Gastroesophageal sphincter (tissue), 4 donors: ENCODE measurements at regions not wholly inside any gene's neighbourhood (a gene's known extent, or its start where the extent isn't known, plus 50 kb on each side); places are given as distances from the start of the nearest gene placed in this dataset.

ENCODE experiments used
- ATAC-seq: fragments of 150-250 bp; one replicate; pipeline ENCODE4 v1.9.1; 2016; ENCODE audit warnings: mild to moderate bottlenecking, moderate library complexity
- H3K27ac ChIP-seq, 4 donors: fragments of 200-600 bp; sonication (generic) in 3 of 4; 1 replicate in 3 of 4; 2 replicates in 1 of 4; pipeline ENCODE4 v1.5.1; 2016 to 2019
- H3K27me3 ChIP-seq: fragments of 200-600 bp; sonication (generic); one replicate; pipeline ENCODE4 v1.5.1; 2019
- H3K36me3 ChIP-seq, 2 donors: fragments of 200-600 bp; sonication (generic); one replicate each; pipeline ENCODE4 v1.5.1; 2019; ENCODE audit warnings: control low read depth in 1 of 2
- H3K4me1 ChIP-seq, 3 donors: fragments of 200-600 bp; sonication (generic); 1 replicate in 2 of 3; 2 replicates in 1 of 3; pipeline ENCODE4 v1.5.1; 2016 to 2019; ENCODE audit warnings: control low read depth in 2 of 3
- H3K4me3 ChIP-seq, 2 donors: fragments of 200-600 bp; sonication (generic); one replicate each; pipeline ENCODE4 v1.5.1; 2019; ENCODE audit warnings: mild to moderate bottlenecking in 1 of 2, moderate library complexity in 1 of 2
- H3K9me3 ChIP-seq, 3 donors: fragments of 200-600 bp; sonication (generic); one replicate each; pipeline ENCODE4 v1.5.1; 2017 to 2019; ENCODE audit warnings: control low read depth in 2 of 3
- EP300 ChIP-seq: sonication (generic); formaldehyde crosslinking; IDR thresholded peaks from one replicate; pipeline ENCODE4 v1.6.1; 2017; ENCODE audit warnings: antibody characterized with exemption, mild to moderate bottlenecking
- POLR2A ChIP-seq, 2 donors: fragments of 450-650 bp; IDR thresholded peaks; one replicate each; pipeline ENCODE4 v1.6.1; 2017; ENCODE audit warnings: antibody characterized with exemption in 2 of 2, mild to moderate bottlenecking in 2 of 2, moderate library complexity in 1 of 2
- POLR2AphosphoS5 ChIP-seq: sonication (generic); formaldehyde crosslinking; IDR thresholded peaks from one replicate; pipeline ENCODE4 v1.6.1; 2017; ENCODE audit warnings: antibody characterized with exemption
- WGBS, 2 donors: methylation state at CpG; one replicate each; pipeline ENCODE4 v1.1.5; 2018; ENCODE audit warnings: low coverage in 1 of 2; 5-methylcytosine and 5-hydroxymethylcytosine counted together
- TF ChIP-seq, protein P1 (sequence below), 4 experiments: fragments of 200-600 bp in 2 of 4; fragments of 450-650 bp in 2 of 4; sonication (generic) in 1 of 4; IDR thresholded peaks; one replicate each; pipeline ENCODE4 v1.5.1; 2017 to 2019; ENCODE audit warnings: antibody characterized with exemption in 4 of 4, mild to moderate bottlenecking in 2 of 4, moderate library complexity in 2 of 4

DNA sequence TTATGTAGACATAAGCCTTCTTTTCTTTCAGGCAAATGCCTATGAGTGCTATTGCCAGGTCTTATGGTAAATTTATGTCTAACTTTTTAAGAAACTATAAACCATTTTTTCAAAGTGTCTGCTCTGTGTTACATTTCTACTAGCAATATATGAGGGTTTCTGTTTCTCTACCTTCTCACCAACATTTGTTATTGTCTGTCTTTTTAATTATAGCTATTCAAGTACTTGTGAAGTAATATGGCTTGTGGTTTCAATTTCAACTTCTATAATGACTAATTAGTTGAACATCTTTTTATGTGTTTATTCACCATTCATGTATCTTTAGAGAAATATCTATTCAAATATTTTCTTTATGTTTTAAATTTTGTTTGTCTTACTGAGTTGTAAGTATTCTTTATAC lies 213.1 kb upstream of the MC4R start:
- no peak for TF ChIP-seq POLR2AphosphoS5
- TF ChIP-seq EP300 = no peak
- TF ChIP-seq, protein P1, sequence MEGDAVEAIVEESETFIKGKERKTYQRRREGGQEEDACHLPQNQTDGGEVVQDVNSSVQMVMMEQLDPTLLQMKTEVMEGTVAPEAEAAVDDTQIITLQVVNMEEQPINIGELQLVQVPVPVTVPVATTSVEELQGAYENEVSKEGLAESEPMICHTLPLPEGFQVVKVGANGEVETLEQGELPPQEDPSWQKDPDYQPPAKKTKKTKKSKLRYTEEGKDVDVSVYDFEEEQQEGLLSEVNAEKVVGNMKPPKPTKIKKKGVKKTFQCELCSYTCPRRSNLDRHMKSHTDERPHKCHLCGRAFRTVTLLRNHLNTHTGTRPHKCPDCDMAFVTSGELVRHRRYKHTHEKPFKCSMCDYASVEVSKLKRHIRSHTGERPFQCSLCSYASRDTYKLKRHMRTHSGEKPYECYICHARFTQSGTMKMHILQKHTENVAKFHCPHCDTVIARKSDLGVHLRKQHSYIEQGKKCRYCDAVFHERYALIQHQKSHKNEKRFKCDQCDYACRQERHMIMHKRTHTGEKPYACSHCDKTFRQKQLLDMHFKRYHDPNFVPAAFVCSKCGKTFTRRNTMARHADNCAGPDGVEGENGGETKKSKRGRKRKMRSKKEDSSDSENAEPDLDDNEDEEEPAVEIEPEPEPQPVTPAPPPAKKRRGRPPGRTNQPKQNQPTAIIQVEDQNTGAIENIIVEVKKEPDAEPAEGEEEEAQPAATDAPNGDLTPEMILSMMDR (IDR thresholded peaks at IDR 0.05) = no peak
- no peak for TF ChIP-seq POLR2A (IDR thresholded peaks at IDR 0.05)
- Histone ChIP-seq H3K27ac (no peak overlapping the region), H3K4me1 (no peaks in the 10 kb centered on the region), H3K9me3 (no peaks in the 10 kb centered on the region), H3K4me3 (no peak overlapping the region), H3K27me3 (no peaks in the 10 kb centered on the region), H3K36me3 (no peaks in the 10 kb centered on the region)
- no peak for ATAC-seq

DNA sequence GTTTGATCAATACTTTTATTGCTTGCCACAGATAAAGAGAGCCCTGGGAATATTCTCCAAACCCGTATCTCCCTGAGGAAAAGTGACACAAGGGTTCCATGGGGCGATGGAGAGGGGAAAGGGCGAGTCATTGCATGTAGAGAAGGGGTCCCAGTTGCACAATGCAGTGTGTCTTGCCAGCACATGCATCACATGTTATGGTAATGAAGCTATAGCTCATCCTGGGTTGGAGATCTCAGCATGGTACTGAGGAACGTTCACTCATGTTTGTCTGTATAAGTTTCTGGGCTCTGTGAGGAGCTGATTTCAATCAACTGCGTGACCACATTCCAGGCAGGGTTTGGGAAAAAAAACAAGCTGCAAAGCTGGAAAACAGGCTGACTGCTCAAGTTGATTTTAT lies 220.7 kb upstream of the MC4R start:
- H3K27me3 ChIP-seq = no peaks in the 10 kb centered on the region
- no peak for ATAC-seq
- WGBS, 2 donors = 57 to 85% methylated on average over 2 to 5 of the region's 5 CpGs
- no peak overlapping the region for H3K4me3 ChIP-seq
- TF ChIP-seq POLR2A (IDR thresholded peaks at IDR 0.05) (no peak), EP300 (no peak), POLR2AphosphoS5 (no peak)
- TF ChIP-seq, protein P1 (IDR thresholded peaks at IDR 0.05) = no peak
- no peaks in the 10 kb centered on the region for H3K36me3 ChIP-seq
- no peaks in the 10 kb centered on the region for H3K9me3 ChIP-seq
- H3K27ac ChIP-seq = no peak overlapping the region
- no peaks in the 10 kb centered on the region for H3K4me1 ChIP-seq

DNA sequence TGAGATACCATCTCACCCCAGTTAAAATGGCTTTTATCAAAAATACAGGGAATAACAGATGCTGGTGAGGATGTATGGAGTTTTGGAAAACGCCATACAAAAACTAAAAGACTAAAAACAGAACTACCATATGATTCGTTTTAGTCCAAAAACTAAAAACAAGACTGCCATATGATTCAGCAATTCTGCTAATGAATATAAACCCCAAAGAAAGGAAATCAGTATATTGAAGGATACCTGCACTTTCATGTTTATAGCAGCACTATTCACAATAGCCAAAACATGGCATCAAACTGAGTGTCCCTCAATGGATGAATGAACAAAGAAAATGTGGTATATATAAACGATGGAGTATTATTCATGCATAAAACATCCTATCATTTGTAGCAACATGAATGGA lies 224.4 kb upstream of the MC4R start:
- no peaks in the 10 kb centered on the region for H3K4me1 ChIP-seq
- H3K27me3 ChIP-seq = no peaks in the 10 kb centered on the region
- no peak overlapping the region for H3K4me3 ChIP-seq
- 67 to 72% methylated on average over 3 of the region's 3 CpGs for WGBS, 2 donors
- no peaks in the 10 kb centered on the region for H3K9me3 ChIP-seq
- no peaks in the 10 kb centered on the region for H3K36me3 ChIP-seq
- TF ChIP-seq POLR2AphosphoS5 = no peak
- no peak for TF ChIP-seq EP300
- TF ChIP-seq, protein P1 (IDR thresholded peaks at IDR 0.05) = no peak
- no peak for TF ChIP-seq POLR2A (IDR thresholded peaks at IDR 0.05)
- no peak for ATAC-seq
- H3K27ac ChIP-seq = no peak overlapping the region

DNA sequence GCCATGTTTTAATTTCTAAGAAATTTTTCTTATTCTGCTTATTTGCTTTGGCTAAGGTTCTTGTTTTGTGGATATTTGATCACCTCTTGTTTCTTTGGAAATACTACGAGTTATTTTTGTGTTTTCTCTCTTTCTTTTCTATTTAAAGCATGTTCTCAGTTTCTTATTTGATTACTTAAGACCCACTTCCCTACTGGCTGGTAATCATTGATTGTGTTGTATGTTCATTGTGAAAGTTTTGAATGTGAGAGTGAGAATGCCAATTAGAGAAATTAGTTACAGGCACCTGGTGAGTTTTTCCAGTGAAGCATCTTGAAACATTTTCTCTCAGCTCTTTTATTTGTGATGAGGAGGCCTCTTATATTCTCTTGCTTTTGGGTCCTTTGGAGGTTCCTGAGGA lies 226.7 kb upstream of the MC4R start:
- H3K36me3 ChIP-seq = no peaks in the 10 kb centered on the region
- TF ChIP-seq POLR2AphosphoS5 = no peak
- no peak for TF ChIP-seq POLR2A (IDR thresholded peaks at IDR 0.05)
- TF ChIP-seq EP300 = no peak
- TF ChIP-seq, protein P1 (IDR thresholded peaks at IDR 0.05) = no peak
- ATAC-seq = no peak
- H3K9me3 ChIP-seq = no peaks in the 10 kb centered on the region
- H3K4me3 ChIP-seq = no peak overlapping the region
- H3K27ac ChIP-seq = no peak overlapping the region
- WGBS, 2 donors = 70% methylated on average over 1 of the region's 1 CpG; no CpG with 5 or more reads in 1 of the 2 donors
- no peaks in the 10 kb centered on the region for H3K4me1 ChIP-seq
- H3K27me3 ChIP-seq = no peaks in the 10 kb centered on the region

DNA sequence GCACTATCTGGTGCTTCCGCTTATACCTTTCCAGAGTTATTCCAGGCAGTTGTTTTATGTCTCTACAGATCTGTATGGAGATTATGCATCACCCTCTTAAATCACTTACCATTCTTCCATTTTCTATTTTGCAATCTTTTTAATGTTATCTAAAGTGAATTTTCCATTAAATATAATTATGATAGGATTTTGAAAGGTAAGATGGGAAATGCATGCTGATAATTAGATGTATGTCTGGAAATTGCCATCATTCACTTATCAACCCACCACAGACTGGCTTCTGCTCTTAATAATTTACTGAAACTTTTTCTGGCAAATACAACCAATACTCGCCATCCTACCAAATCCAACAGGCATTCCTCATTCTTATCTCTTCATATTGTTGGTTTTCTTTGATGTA lies 227.4 kb upstream of the MC4R start:
- no peak overlapping the region for H3K27ac ChIP-seq
- WGBS, 2 donors = 78 to 82% methylated on average over 2 of the region's 2 CpGs
- no peak for ATAC-seq
- no peaks in the 10 kb centered on the region for H3K36me3 ChIP-seq
- no peaks in the 10 kb centered on the region for H3K9me3 ChIP-seq
- H3K4me1 ChIP-seq = no peaks in the 10 kb centered on the region
- no peaks in the 10 kb centered on the region for H3K27me3 ChIP-seq
- H3K4me3 ChIP-seq = no peak overlapping the region
- TF ChIP-seq, protein P1 (IDR thresholded peaks at IDR 0.05) = no peak
- no peak for TF ChIP-seq EP300
- no peak for TF ChIP-seq POLR2AphosphoS5
- TF ChIP-seq POLR2A (IDR thresholded peaks at IDR 0.05) = no peak
